AG10803 (cell line): ENCODE measurements at regions not wholly inside any gene's neighbourhood (a gene's known extent, or its start where the extent isn't known, plus 50 kb on each side); places are given as distances from the start of the nearest gene placed in this dataset.

Experiments used
- DNase-seq: peaks from one replicate; pipeline ENCODE4 v3.0.0; 2010; ENCODE audit warnings: low read depth
- H3K4me3 ChIP-seq: 2 replicates; pipeline ENCODE4 v1.5.1; 2011; ENCODE audit warnings: mild to moderate bottlenecking, low read length, control low read depth
- CTCF ChIP-seq: conservative IDR thresholded peaks from 2 replicates; pipeline ENCODE4 v1.5.1; 2011; ENCODE audit warnings: mild to moderate bottlenecking, low read length, control low read depth, inconsistent platforms

- no peak overlapping the region for H3K4me3 ChIP-seq
- no peak for TF ChIP-seq CTCF
- no peak for DNase-seq
Observed at GRCh38 chr21:17976139-17976538, 157.0 kb upstream of the C21orf91 start.

GRCh38 chr21:17967319-17967718 is 148.2 kb upstream of the C21orf91 start:
- no peak for TF ChIP-seq CTCF
- DNase-seq, result no peak

GRCh38 chr21:17964716-17965115 is 145.6 kb upstream of the C21orf91 start:
- TF ChIP-seq CTCF, result no peak
- no peak for DNase-seq
- H3K4me3 ChIP-seq, result no peak overlapping the region

More at GRCh38 chr21:17967319-17967718, 148.2 kb upstream of the C21orf91 start:
- H3K4me3 ChIP-seq, result no peak overlapping the region

GRCh38 chr21:17964199-17964598 is 145.0 kb upstream of the C21orf91 start:
- H3K4me3 ChIP-seq, result no peak overlapping the region
- TF ChIP-seq CTCF, result no peak

GRCh38 chr21:17950591-17950990 is 131.4 kb upstream of the C21orf91 start:
- no peak for DNase-seq
- H3K4me3 ChIP-seq, result no peak overlapping the region
- TF ChIP-seq CTCF, result no peak

More at GRCh38 chr21:17964199-17964598, 145.0 kb upstream of the C21orf91 start:
- no peak for DNase-seq

- H3K4me3 ChIP-seq, result no peak overlapping the region
- no peak for TF ChIP-seq CTCF
- no peak for DNase-seq
Observed at GRCh38 chr21:17949421-17949820, 130.3 kb upstream of the C21orf91 start.

GRCh38 chr21:17947531-17947930 is 128.4 kb upstream of the C21orf91 start:
- no peak overlapping the region for H3K4me3 ChIP-seq
- no peak for TF ChIP-seq CTCF
- DNase-seq, result no peak
